ENCODE measurements at regions not wholly inside any gene's neighbourhood (a gene's known extent, or its start where the extent isn't known, plus 50 kb on each side); places are given as distances from the start of the nearest gene placed in this dataset.
"Not testable (repeated sequence)": the region's sequence is repeated elsewhere in the genome, so short reads cannot be mapped to it uniquely, and the experiment has no call there.

DNA sequence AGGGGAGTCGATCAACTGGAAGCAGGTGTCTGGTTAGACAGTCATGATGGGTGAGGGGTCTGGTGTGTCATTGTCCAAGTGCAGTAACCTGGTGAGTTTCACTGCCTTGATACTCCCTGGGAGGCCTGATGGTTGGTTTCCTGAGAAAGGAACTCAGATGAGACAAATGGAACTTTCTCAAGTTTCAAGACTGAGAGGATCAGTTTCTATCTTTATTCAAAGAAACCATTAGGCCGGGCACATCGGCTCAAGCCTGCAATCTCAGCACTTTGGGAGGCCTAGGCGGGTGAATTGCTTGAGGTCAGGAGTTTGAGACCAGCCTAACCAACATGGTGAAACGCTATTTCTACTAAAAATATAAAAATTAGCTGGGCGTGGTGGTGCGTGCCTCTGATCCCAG is 776.1 kb downstream of the AACS start:
- no peak for DNase-seq

- no peak for DNase-seq
Observed at GRCh38 chr12:125852116-125852515, 786.9 kb downstream of the AACS start.

DNA sequence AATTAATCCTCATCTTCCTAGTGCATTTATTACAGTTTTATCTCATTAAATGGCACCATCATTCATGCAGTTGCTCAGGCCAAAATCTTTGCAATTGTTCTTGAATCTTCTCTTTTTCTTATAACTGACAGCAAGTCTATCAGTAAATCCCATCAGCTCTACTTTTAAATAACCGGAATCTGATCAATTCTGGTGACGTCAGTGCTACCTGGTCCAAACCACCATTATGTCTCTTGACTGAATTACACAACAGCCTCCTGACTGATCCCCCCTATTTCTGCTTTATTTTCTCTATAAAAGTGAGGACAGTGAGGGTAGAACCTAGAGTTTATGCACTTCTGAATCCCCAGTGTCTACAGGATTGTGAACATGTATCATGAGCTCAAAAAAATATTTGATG is 787.4 kb downstream of the AACS start:
- DNase-seq = no peak

DNA sequence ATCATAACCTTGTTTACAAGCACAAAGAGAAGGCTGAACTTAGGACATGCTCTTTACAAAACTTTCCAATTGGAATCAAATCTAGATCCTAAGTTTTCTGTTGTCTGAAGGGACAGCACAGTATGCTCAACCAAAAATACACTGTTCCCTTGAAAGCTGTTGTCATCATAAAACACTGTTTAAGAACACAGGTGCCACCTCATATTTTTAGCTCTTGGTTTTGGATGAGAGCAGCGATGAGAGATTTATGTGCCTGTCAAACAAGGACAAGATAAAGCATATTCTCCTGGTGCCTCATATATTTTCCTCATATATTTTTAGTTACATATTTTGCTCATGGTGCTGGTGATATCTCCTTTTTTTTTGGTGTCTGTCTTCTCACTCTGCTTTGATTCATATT is 788.4 kb downstream of the AACS start:
- DNase-seq = no peak

DNA sequence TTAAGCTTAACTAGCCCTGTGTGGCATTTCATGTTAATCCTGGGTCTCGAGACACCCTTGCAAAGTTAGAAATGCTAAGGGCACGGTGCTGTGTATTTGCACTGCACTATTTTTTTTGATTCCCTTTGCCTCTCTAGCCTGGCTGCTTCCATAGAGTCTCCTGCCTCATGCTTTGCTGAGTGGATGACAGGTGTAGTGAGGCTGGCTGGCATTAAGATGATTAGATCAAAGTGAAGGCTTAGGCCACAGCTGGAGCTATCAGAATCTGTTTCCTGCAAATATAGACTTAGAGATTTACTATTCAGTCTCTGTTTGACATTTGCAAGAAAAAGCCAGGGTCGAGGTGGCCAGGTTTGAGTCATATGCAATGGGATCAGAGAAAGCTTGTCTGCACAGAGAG is 791.1 kb downstream of the AACS start:
- DNase-seq = no peak

- no peak for DNase-seq
Observed at GRCh38 chr12:125856896-125857295, 791.7 kb downstream of the AACS start.

DNA sequence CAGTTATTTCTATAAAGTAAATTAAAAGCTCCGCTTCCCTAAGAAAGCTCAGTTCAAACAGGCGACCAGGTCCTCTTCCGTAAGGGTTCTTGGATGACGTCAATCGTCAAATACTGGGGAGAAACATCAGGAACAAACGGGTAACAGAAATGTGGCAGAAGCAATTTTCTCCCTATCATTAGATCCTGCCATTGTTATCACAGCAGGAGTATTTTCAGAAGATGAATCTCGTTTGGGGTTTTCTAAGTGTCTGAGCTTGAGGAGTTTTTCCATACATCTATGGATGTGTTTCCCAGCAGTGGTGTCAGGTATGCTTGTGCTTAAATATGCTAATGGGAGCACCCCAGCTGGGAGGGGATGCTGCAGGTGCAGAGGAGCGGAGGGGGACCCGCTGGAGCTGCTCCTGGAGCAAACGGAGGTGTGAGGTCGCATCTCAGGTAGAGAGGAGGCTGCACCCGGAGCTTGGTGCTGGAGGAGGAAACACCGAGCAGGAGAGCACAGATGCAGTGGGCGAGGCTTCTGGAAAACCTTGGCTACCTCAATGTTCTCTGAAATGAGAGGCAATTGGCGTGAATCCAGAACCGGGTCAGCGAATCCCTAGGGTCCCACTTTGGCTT is 795.5 kb downstream of the AACS start:
- DNase-seq = no peak

- DNase-seq = no peak
Observed at GRCh38 chr12:125861299-125862281, 796.4 kb downstream of the AACS start.

GRCh38 chr12:125865236-125865635 is 800.0 kb downstream of the AACS start:
- DNase-seq = not testable (repeated sequence)

- no peak for DNase-seq
Observed at GRCh38 chr12:125871811-125872594, 806.8 kb downstream of the AACS start.

DNA sequence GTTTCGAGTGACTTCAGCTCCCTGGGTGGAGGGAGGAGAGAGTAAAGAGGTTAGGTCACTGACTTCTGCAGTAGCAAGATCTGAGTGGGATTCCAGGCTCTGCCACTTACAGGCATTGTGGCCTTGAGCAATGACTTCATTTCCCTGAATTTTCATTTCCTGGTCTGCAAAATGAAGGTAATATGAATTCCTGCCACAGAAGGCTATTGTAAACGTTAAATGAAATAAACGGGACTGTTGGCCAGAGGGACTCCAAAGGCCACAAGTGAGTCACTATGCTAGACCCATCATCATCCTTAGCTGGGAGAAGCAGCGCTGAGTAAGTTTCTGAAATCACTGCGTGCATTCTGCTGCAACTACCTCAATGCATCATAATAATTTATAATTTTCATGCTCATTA is 807.8 kb downstream of the AACS start:
- DNase-seq = no peak

DNA sequence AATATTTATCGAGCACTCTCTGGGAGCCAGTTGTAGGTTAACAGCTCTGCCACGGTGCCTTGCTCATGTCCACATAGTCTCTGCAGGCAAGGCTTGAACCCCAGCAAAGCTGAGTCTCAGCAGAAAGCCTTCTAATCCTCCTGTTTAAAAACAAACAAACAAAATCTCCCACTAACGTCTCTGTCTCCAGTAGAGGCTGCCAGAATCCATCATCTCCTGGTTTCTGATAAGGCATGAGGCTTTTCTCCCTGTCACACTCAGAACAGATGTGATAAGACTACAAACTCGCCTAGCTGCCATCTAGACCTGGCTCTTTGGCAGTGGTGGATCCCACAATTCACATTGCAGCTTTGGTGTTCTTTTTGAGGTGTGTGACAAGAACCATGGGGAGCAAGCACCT is 813.2 kb downstream of the AACS start:
- DNase-seq = no peak

GRCh38 chr12:125882141-125882540 is 816.9 kb downstream of the AACS start:
- DNase-seq = no peak

DNA sequence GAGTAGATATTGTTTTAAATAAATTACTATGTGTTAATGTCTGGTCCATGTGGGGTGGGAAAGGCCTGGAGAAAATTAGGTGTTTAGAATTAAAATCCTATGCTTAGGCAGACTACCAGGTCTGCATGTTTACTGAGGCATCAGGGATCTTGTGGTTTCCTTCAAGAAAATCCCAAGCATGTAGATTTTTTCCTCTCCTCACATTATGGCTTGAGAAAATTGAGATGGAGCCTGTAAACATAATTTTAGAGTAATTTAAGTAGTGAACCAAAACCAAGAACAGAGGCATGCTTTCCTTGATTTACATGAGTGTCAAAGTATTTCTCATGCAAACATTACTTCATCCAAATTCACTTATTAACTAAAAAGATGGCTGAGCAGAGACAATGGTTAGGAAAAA is 823.7 kb downstream of the AACS start:
- DNase-seq = no peak

DNA sequence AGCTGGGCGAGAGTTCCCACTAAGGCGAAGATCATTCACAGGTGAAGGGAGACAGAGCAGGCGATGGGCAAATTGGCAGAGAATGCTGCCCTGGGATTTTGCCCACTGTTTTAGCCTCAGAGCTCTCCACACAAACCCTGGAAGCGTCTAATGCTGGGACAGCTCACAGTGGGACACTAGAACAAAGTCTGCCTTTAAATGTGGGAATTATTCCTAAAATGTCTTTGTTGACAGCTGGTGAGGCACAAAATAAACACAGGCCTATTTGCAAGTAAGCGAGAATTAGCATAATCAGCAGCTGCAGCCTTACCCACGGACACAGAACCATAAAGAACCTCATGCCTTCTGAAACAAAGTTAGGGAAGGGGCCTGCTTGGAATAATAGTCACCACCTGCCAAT is 824.5 kb downstream of the AACS start:
- no peak for DNase-seq

DNA sequence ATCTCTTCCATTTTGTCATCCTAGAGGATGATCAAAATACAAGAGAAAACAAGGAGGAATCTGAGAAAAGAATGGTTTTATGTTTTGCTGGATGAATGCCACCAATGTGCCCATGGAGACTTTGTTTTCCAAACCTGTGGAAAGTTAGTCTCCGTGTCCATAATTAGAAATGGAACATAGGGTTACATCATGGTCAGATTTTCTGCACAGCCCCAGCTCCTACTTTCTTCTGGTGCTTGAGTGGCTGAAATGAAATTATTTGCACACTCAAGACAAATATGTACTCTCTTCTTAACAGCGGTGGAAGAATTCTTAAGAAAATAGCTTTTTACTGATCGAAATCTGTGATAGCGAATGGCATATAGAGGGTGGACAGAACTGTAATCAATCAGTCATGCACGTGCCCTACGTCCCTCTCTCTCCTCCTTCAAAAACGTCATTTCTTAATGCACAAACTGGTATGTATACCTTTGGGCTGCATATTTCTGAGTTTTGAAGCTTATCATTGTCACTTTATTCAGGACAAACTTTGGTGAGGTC is 825.2 kb downstream of the AACS start:
- no peak for DNase-seq

- DNase-seq = no peak
Observed at GRCh38 chr12:125890971-125891370, 825.7 kb downstream of the AACS start.

GRCh38 chr12:125892276-125892675 is 827.0 kb downstream of the AACS start:
- DNase-seq = no peak

- no peak for DNase-seq
Observed at GRCh38 chr12:125902991-125903390, 837.8 kb downstream of the AACS start.

DNA sequence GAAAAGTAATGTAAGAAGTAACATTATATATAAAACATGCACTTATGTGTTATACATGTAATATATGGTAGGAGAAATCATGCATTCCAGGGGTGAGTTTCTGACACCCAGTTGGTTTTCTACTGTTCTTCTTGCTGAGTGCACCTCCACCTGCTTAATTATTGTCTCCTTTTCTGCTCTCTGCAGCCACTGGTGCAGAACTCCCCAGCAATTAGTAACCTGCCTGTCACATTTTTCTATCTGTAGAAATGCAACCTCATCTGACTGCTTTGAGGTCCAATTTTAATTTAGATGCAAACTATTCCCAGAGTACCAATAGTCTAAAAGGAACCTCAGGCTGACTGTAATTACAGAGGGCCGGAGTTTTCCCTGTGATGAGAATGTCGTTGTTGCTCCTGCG is 842.1 kb downstream of the AACS start:
- DNase-seq = no peak

DNA sequence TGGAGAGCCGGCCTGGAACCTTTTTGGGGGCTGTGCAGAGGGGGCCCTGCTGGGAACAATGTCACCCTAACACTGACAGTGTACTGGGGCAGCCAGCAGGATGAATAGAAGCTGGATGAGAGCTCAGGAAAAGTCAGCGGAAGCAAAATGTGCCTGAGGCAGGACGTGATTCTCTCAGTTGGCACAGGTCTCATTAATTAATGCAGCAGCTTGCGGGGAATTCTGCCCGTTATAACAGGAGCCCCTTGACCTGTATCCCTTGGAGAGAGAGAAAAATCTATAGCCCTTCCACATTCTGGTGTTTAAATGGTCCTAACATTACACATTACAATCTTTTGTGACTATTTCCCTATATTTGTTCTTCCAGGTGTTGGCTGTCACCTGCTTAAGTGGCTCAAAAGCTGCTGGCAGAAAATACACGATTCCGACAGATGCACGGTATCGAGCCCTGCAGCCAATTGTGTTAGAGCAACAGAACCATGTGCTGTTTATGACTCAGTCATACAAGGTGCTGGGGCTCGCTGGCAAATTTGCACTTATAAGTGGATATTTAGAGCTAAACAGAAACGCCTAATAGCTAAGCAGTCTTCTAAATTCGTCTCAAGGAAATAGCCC is 854.7 kb downstream of the AACS start:
- no peak for DNase-seq

- DNase-seq = no peak
Observed at GRCh38 chr12:125922330-125922729, 857.1 kb downstream of the AACS start.

DNA sequence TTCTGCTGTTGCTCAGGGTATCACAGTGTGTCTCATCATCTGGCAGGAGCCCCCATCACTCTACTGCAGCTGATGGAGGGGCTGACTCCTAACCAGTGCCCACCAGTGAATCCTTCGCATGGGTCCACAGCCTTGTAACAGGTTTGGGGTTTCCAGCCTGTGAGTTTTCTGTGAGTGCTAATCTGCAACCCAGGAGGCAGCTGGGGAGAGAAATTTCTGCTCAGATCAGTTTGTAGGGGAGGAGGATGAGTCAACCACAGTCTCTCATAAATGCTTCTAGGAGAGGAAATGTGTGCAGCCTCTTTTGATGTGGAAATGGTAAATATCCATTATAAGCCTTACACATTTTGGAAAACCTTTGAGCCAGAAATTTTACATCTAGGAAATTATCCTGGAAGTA is 871.3 kb downstream of the AACS start:
- no peak for DNase-seq
